ENCODE measurements at regions not wholly inside any gene's neighbourhood (a gene's known extent, or its start where the extent isn't known, plus 50 kb on each side); places are given as distances from the start of the nearest gene placed in this dataset.

GRCh38 chr11:116072601-116073410, 568.6 kb upstream of the CADM1 start:
- no peaks in the 10 kb centered on the region for H3K36me3 ChIP-seq (ENCODE audit: insufficient read depth, low read depth, low read length)
- H3K27me3 ChIP-seq (ENCODE audit: insufficient read depth, low read length) = peaks cover 33% of the 10 kb centered on the region
- H3K4me1 ChIP-seq (ENCODE audit: insufficient read depth, low read length) = peaks cover 20% of the 10 kb centered on the region
- H3K9me3 ChIP-seq (ENCODE audit: insufficient read depth, low read depth, low read length) = no peaks in the 10 kb centered on the region
- no peak overlapping the region for H3K4me3 ChIP-seq (ENCODE audit: low read length)
- H3K27ac ChIP-seq (ENCODE audit: low read length) = no peak overlapping the region
- H3K9ac ChIP-seq (ENCODE audit: low read depth, low read length) = no peak overlapping the region

- no peaks in the 10 kb centered on the region for H3K9me3 ChIP-seq (ENCODE audit: insufficient read depth, low read depth, low read length)
- no peak overlapping the region for H3K27ac ChIP-seq (ENCODE audit: low read length)
Measured at GRCh38 chr11:116072133-116072532, 567.9 kb upstream of the CADM1 start.

GRCh38 chr11:116071241-116071640, 567.0 kb upstream of the CADM1 start:
- Histone ChIP-seq H3K36me3 (ENCODE audit: insufficient read depth, low read depth, low read length) (no peaks in the 10 kb centered on the region), H3K9me3 (ENCODE audit: insufficient read depth, low read depth, low read length) (no peaks in the 10 kb centered on the region), H3K27ac (ENCODE audit: low read length) (no peak overlapping the region), H3K4me3 (ENCODE audit: low read length) (no peak overlapping the region), H3K27me3 (ENCODE audit: insufficient read depth, low read length) (peaks cover 33% of the 10 kb centered on the region), H3K9ac (ENCODE audit: low read depth, low read length) (no peak overlapping the region), H3K4me1 (ENCODE audit: insufficient read depth, low read length) (peaks cover 20% of the 10 kb centered on the region)

More at GRCh38 chr11:116072133-116072532, 567.9 kb upstream of the CADM1 start:
- H3K9ac ChIP-seq (ENCODE audit: low read depth, low read length) = no peak overlapping the region
- peaks cover 33% of the 10 kb centered on the region for H3K27me3 ChIP-seq (ENCODE audit: insufficient read depth, low read length)
- no peaks in the 10 kb centered on the region for H3K36me3 ChIP-seq (ENCODE audit: insufficient read depth, low read depth, low read length)
- no peak overlapping the region for H3K4me3 ChIP-seq (ENCODE audit: low read length)
- H3K4me1 ChIP-seq (ENCODE audit: insufficient read depth, low read length) = peaks cover 20% of the 10 kb centered on the region

GRCh38 chr11:116070520-116070919, 566.3 kb upstream of the CADM1 start:
- Histone ChIP-seq H3K9me3 (ENCODE audit: insufficient read depth, low read depth, low read length) (no peaks in the 10 kb centered on the region), H3K27ac (ENCODE audit: low read length) (no peak overlapping the region), H3K4me3 (ENCODE audit: low read length) (no peak overlapping the region), H3K9ac (ENCODE audit: low read depth, low read length) (no peak overlapping the region), H3K36me3 (ENCODE audit: insufficient read depth, low read depth, low read length) (no peaks in the 10 kb centered on the region), H3K4me1 (ENCODE audit: insufficient read depth, low read length) (peaks cover 20% of the 10 kb centered on the region), H3K27me3 (ENCODE audit: insufficient read depth, low read length) (peaks cover 33% of the 10 kb centered on the region)

- Histone ChIP-seq H3K9ac (ENCODE audit: low read depth, low read length) (no peak overlapping the region), H3K27ac (ENCODE audit: low read length) (no peak overlapping the region), H3K36me3 (ENCODE audit: insufficient read depth, low read depth, low read length) (no peaks in the 10 kb centered on the region), H3K4me1 (ENCODE audit: insufficient read depth, low read length) (peaks cover under 1% of the 10 kb centered on the region; the same call in 1 of the 2 replicates), H3K9me3 (ENCODE audit: insufficient read depth, low read depth, low read length) (no peaks in the 10 kb centered on the region), H3K27me3 (ENCODE audit: insufficient read depth, low read length) (peaks cover 20% of the 10 kb centered on the region), H3K4me3 (ENCODE audit: low read length) (no peak overlapping the region)
Measured at GRCh38 chr11:116066777-116067176, 562.6 kb upstream of the CADM1 start.

GRCh38 chr11:116065986-116066385, 561.8 kb upstream of the CADM1 start:
- Histone ChIP-seq H3K4me1 (ENCODE audit: insufficient read depth, low read length) (no peaks in the 10 kb centered on the region), H3K27me3 (ENCODE audit: insufficient read depth, low read length) (peaks cover 14% of the 10 kb centered on the region), H3K36me3 (ENCODE audit: insufficient read depth, low read depth, low read length) (no peaks in the 10 kb centered on the region), H3K9ac (ENCODE audit: low read depth, low read length) (no peak overlapping the region), H3K9me3 (ENCODE audit: insufficient read depth, low read depth, low read length) (no peaks in the 10 kb centered on the region), H3K27ac (ENCODE audit: low read length) (no peak overlapping the region), H3K4me3 (ENCODE audit: low read length) (no peak overlapping the region)

GRCh38 chr11:116065191-116065895, 561.1 kb upstream of the CADM1 start:
- peaks cover 18% of the 10 kb centered on the region for H3K27me3 ChIP-seq (ENCODE audit: insufficient read depth, low read length)
- H3K27ac ChIP-seq (ENCODE audit: low read length) = no peak overlapping the region
- no peaks in the 10 kb centered on the region for H3K9me3 ChIP-seq (ENCODE audit: insufficient read depth, low read depth, low read length)
- H3K9ac ChIP-seq (ENCODE audit: low read depth, low read length) = no peak overlapping the region
- no peak overlapping the region for H3K4me3 ChIP-seq (ENCODE audit: low read length)
- H3K4me1 ChIP-seq (ENCODE audit: insufficient read depth, low read length) = no peaks in the 10 kb centered on the region
- H3K36me3 ChIP-seq (ENCODE audit: insufficient read depth, low read depth, low read length) = no peaks in the 10 kb centered on the region

GRCh38 chr11:116062490-116063171, 558.4 kb upstream of the CADM1 start:
- Histone ChIP-seq H3K4me1 (ENCODE audit: insufficient read depth, low read length) (peaks cover 6% of the 10 kb centered on the region), H3K9me3 (ENCODE audit: insufficient read depth, low read depth, low read length) (no peaks in the 10 kb centered on the region), H3K9ac (ENCODE audit: low read depth, low read length) (no peak overlapping the region), H3K27me3 (ENCODE audit: insufficient read depth, low read length) (peaks cover 27% of the 10 kb centered on the region), H3K4me3 (ENCODE audit: low read length) (no peak overlapping the region), H3K36me3 (ENCODE audit: insufficient read depth, low read depth, low read length) (no peaks in the 10 kb centered on the region), H3K27ac (ENCODE audit: low read length) (no peak overlapping the region)

GRCh38 chr11:116062129-116062489, 557.9 kb upstream of the CADM1 start:
- no peak overlapping the region for H3K4me3 ChIP-seq (ENCODE audit: low read length)
- no peaks in the 10 kb centered on the region for H3K9me3 ChIP-seq (ENCODE audit: insufficient read depth, low read depth, low read length)
- H3K9ac ChIP-seq (ENCODE audit: low read depth, low read length) = no peak overlapping the region
- no peak overlapping the region for H3K27ac ChIP-seq (ENCODE audit: low read length)
- peaks cover 27% of the 10 kb centered on the region for H3K27me3 ChIP-seq (ENCODE audit: insufficient read depth, low read length)
- peaks cover 6% of the 10 kb centered on the region for H3K4me1 ChIP-seq (ENCODE audit: insufficient read depth, low read length)
- H3K36me3 ChIP-seq (ENCODE audit: insufficient read depth, low read depth, low read length) = no peaks in the 10 kb centered on the region

- H3K27me3 ChIP-seq (ENCODE audit: insufficient read depth, low read length) = peaks cover 27% of the 10 kb centered on the region
- peaks cover 6% of the 10 kb centered on the region for H3K4me1 ChIP-seq (ENCODE audit: insufficient read depth, low read length)
- H3K9me3 ChIP-seq (ENCODE audit: insufficient read depth, low read depth, low read length) = no peaks in the 10 kb centered on the region
- no peak overlapping the region for H3K4me3 ChIP-seq (ENCODE audit: low read length)
- no peaks in the 10 kb centered on the region for H3K36me3 ChIP-seq (ENCODE audit: insufficient read depth, low read depth, low read length)
- no peak overlapping the region for H3K9ac ChIP-seq (ENCODE audit: low read depth, low read length)
- H3K27ac ChIP-seq (ENCODE audit: low read length) = no peak overlapping the region
Measured at GRCh38 chr11:116061322-116061721, 557.1 kb upstream of the CADM1 start.

- H3K4me1 ChIP-seq (ENCODE audit: insufficient read depth, low read length) = peaks cover 6% of the 10 kb centered on the region
- no peak overlapping the region for H3K27ac ChIP-seq (ENCODE audit: low read length)
- no peak overlapping the region for H3K9ac ChIP-seq (ENCODE audit: low read depth, low read length)
- H3K27me3 ChIP-seq (ENCODE audit: insufficient read depth, low read length) = peaks cover 33% of the 10 kb centered on the region
- H3K36me3 ChIP-seq (ENCODE audit: insufficient read depth, low read depth, low read length) = no peaks in the 10 kb centered on the region
- no peaks in the 10 kb centered on the region for H3K9me3 ChIP-seq (ENCODE audit: insufficient read depth, low read depth, low read length)
- no peak overlapping the region for H3K4me3 ChIP-seq (ENCODE audit: low read length)
Measured at GRCh38 chr11:116059919-116060318, 555.7 kb upstream of the CADM1 start.

All from iPS-20b (cell line).